ENCODE measurements at regions not wholly inside any gene's neighbourhood (a gene's known extent, or its start where the extent isn't known, plus 50 kb on each side); places are given as distances from the start of the nearest gene placed in this dataset.
"Not testable (repeated sequence)": the region's sequence is repeated elsewhere in the genome, so short reads cannot be mapped to it uniquely, and the experiment has no call there.

- DNase-seq (ENCODE audit: low spot score): not testable (repeated sequence)
Observed at GRCh38 chr3:152153115-152153514, 115.6 kb upstream of the MBNL1 start.

- DNase-seq (ENCODE audit: low spot score): no peak
Observed at GRCh38 chr3:152155246-152156020, 113.3 kb upstream of the MBNL1 start.

- DNase-seq (ENCODE audit: low spot score): no peak
Observed at GRCh38 chr3:152156880-152157279, 111.8 kb upstream of the MBNL1 start.

- no peak for DNase-seq (ENCODE audit: low spot score)
Observed at GRCh38 chr3:152157337-152157736, 111.4 kb upstream of the MBNL1 start.

- no peak for DNase-seq (ENCODE audit: low spot score)
Observed at GRCh38 chr3:152159328-152159727, 109.4 kb upstream of the MBNL1 start.

GRCh38 chr3:152160350-152161011, 108.2 kb upstream of the MBNL1 start:
- DNase-seq (ENCODE audit: low spot score): no peak

- no peak for DNase-seq (ENCODE audit: low spot score)
Observed at GRCh38 chr3:152172460-152172859, 96.3 kb upstream of the MBNL1 start.

- DNase-seq (ENCODE audit: low spot score): no peak
Observed at GRCh38 chr3:152173627-152174026, 95.1 kb upstream of the MBNL1 start.

- DNase-seq (ENCODE audit: low spot score): no peak
Observed at GRCh38 chr3:152174876-152175527, 93.7 kb upstream of the MBNL1 start.

GRCh38 chr3:152175528-152175889, 93.2 kb upstream of the MBNL1 start:
- no peak for DNase-seq (ENCODE audit: low spot score)

GRCh38 chr3:152176241-152176640, 92.5 kb upstream of the MBNL1 start:
- no peak for DNase-seq (ENCODE audit: low spot score)

GRCh38 chr3:152176998-152177397, 91.7 kb upstream of the MBNL1 start:
- no peak for DNase-seq (ENCODE audit: low spot score)

GRCh38 chr3:152177757-152178156, 91.0 kb upstream of the MBNL1 start:
- DNase-seq (ENCODE audit: low spot score): no peak

- DNase-seq (ENCODE audit: low spot score): peak; percentile 54
Observed at GRCh38 chr3:152183473-152183872, 85.3 kb upstream of the MBNL1 start.

GRCh38 chr3:152184971-152185686, 83.6 kb upstream of the MBNL1 start:
- DNase-seq (ENCODE audit: low spot score): no peak

- no peak for DNase-seq (ENCODE audit: low spot score)
Observed at GRCh38 chr3:152185891-152186630, 82.7 kb upstream of the MBNL1 start.

GRCh38 chr3:152190636-152191183, 78.0 kb upstream of the MBNL1 start:
- DNase-seq (ENCODE audit: low spot score): no peak

- DNase-seq (ENCODE audit: low spot score): no peak
Observed at GRCh38 chr3:152192050-152192449, 76.7 kb upstream of the MBNL1 start.

GRCh38 chr3:152192936-152193672, 75.6 kb upstream of the MBNL1 start:
- no peak for DNase-seq (ENCODE audit: low spot score)

GRCh38 chr3:152193673-152194267, 75.0 kb upstream of the MBNL1 start:
- no peak for DNase-seq (ENCODE audit: low spot score)
